Epidermal melanocyte (primary cell): ENCODE measurements at regions not wholly inside any gene's neighbourhood (a gene's known extent, or its start where the extent isn't known, plus 50 kb on each side); places are given as distances from the start of the nearest gene placed in this dataset.

Experiments
- DNase-seq: peaks from one replicate; pipeline ENCODE4 v3.0.0; 2011; ENCODE audit warnings: low spot score; ENCODE audit not compliant: insufficient read length

DNA sequence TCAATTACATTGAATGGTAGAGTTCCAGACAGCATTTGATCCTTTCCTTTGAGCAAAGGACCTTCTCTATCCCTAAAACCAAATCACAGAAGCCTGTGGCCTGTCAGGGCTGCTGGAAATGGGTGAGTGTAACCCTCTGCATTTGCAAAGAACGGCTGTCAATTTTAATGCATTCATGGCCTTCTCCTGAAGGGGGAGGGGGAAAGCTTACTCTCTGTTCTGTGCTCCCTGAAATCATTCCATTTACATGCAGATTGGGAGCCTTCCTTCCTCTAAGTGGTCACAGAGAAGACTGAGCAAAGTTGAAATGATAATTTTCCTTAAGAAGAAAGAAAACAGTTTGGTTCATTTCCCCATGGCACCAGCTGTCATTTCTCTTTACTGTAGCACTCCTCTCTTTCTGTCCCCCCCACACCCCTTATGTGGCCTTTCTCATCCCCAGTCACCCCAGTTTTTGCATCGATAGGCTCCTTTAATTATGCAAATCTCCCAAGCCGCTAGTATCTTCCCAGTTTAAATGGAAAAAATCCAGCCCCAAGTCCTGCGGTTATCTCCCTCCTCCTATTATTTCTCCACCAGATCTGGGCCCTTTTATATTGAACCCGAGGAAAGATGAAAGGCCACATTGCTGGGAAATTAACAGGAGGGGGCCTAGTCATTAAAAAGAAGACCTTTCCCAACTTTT, 109.4 kb upstream of the KIRREL3 start:
- no peak for DNase-seq

DNA sequence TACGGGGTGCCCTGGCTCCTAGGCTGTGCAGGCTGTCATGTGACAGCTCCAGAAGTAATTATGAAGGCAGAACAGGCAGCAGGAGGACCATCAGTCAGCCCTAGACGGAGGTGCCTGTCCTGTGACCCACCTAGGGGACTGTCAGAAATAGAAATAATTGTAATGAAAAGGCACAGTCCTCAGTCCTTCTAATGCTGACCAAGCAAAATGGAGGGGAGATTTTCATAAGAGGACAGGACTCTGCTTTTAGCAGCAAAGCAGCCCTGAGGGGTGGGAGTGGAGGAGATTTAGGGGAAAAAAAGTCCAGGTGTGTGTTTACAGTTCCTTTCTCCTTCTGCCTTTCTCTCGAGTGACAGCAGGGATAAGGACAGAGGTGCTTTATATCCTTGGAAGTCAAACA, 108.3 kb upstream of the KIRREL3 start:
- no peak for DNase-seq

- DNase-seq, result no peak
These were observed 106.4 kb upstream of the KIRREL3 start for GRCh38 chr11:127106938-127107337.

GRCh38 chr11:127105593-127106541, 105.3 kb upstream of the KIRREL3 start:
- DNase-seq, result no peak

GRCh38 chr11:127103586-127104388, 103.2 kb upstream of the KIRREL3 start:
- DNase-seq, result no peak

DNA sequence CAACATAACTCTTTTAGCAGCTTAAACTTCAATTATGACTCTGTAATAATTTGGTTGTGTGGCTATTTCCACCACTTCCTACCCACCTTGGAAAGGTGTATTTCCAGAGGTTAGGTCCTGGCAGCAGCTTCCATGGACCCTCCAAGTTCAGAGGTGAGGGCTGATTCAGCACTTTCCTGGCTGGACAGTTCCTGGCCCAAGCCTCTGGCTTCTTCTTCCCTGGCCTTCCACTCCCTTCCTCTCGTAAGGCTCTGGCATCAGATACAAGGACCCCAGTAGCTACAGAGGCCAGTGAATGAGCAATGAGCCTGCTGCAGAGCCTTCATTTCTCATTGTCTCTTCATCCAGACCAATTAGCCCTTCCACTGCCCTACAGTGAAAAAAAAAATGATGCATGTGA, 98.1 kb upstream of the KIRREL3 start:
- DNase-seq, result no peak

- no peak for DNase-seq
These were observed 80.2 kb upstream of the KIRREL3 start for GRCh38 chr11:127080735-127081134.

GRCh38 chr11:127075758-127076157, 75.2 kb upstream of the KIRREL3 start:
- no peak for DNase-seq

DNA sequence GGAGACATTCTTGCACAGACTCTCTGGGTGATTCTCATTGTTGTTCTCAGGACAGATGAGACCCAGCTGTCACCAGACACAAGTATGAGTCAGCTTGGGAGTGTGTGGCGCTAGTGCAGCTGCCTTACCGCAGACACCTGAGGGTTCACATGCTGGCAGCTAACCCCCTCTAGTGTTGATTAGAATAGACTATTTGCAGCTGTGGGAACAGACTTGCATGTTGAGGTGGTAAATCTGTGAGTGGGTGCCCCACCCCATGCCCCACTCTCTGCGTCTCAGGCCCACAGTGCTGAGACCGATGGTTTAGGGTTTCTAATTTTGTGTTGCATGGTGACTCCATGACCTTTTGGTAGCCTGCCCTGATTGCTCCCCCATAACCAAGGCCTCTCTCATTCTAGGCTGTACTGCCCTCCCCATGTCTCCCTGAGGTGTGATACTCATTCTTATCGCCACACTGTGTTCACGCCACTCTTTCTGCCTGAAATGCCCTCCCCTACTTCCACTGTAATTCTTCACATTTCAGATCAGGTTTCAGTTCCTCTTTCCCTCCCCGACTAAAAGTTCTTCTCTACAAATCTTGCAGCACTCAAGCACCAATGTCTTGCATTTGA, 73.7 kb upstream of the KIRREL3 start:
- peak; percentile 35 for DNase-seq

DNA sequence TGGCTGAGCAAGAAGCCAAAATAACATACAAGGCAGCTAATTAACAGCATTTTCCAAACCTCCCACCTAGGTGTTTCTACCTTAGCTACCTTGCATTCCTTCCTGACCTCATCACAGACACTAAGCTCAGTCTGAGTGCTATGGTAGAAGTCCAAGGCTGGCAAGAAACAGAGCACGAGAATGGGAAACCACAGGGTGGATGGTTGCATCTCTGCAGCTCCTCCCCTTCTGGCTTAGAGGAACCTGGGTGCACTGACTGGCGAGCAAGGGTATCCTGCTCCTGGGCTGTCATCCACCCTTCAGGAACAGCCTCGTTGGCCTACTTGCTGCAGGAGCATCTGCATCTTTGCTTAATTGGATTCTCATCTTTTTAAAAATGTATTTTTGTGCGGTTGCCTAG, 73.1 kb upstream of the KIRREL3 start:
- DNase-seq, result no peak

- DNase-seq, result no peak
These were observed 71.0 kb upstream of the KIRREL3 start for GRCh38 chr11:127071606-127072005.

- DNase-seq, result no peak
These were observed 70.2 kb upstream of the KIRREL3 start for GRCh38 chr11:127070808-127071207.

- no peak for DNase-seq
These were observed 66.0 kb upstream of the KIRREL3 start for GRCh38 chr11:127066401-127067090.

DNA sequence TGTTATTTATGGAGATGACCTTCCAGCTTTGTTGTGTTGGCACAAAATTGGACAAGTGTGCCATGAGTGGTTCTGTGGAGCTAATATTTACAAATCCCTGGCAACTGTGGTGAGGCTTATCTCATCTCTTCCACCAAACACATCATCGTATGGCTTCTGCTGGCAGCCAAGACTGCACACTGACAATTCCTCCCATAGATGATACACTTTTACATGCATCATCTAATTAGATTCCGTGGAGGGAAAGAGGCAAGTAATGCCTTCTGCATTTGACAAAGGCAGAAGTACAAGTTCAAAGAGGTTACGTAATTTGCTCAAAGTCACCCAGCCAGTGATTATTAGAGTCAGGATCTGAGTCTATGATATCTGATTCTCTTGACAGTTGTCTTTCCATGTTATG, 62.7 kb upstream of the KIRREL3 start:
- DNase-seq, result no peak

GRCh38 chr11:127061947-127062346, 61.4 kb upstream of the KIRREL3 start:
- DNase-seq, result no peak

DNA sequence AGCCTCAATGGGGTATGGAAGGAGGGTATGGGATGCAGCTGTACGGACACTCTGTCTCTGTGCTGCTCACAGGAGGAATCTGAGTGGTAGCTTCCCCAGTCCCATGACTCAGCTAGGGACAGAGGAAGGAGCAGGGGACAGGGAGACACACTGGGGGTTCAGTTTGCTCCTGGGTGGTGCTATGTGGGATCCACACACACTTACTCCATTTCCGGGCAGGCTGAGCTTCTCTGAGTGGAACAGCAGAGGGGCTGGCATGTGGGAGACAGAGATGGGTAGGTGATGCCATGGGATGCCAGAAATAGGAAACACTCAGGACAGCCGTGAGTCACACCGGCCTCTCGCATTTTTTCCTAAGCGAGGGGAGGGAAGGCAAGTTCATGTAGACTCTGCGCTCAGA, 59.2 kb upstream of the KIRREL3 start:
- DNase-seq, result no peak

GRCh38 chr11:127059286-127059685, 58.7 kb upstream of the KIRREL3 start:
- no peak for DNase-seq

GRCh38 chr11:127058524-127058923, 58.0 kb upstream of the KIRREL3 start:
- no peak for DNase-seq

DNA sequence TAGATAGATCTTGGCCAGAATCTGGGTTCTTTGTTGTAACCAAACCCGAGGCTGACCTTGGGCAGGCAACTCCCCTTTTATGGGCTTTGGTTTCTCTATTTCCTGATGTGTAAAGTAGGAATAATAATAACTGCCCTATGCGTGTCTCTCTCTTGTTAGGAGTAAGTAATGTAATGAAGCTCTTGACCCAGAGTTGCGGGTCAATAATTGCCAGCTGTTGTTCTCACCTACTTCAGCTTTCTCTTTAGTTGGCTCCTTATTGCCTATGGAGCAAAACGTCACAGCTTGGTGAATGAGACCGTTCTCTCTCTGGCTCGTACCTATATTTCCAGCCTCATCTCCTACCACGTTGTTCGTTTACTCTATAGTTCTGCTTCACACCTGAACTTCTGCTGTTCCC, 56.6 kb upstream of the KIRREL3 start:
- DNase-seq, result no peak

DNA sequence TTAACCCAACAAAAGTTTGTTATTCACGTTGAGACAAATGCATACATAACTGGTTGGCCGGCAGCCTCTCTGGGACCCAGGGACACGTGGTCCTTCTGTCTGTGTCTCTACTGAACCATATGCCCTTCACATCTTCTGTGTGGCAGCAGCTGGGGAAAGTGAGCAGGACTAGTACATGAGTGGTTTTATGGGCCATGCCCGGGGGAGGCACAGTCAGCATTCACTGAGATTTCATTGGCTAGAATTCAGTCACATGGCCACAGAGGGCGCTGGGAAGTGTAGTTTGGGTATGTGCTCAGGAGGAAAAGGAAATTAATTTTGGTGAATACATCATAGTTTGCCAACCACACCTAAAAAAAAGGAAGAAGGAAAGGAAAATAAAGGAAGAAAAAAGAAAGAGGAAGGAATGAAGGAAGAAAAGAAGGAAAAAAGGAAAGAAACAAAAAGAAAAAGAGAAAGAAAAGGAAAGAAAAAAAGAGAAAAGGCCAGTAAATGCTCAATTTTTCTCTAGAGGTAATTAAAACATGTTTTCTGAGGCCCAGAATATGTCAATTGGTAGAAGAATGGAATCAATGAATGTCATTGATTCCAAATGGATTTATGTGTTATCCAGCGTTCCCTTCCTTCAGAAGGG, 55.9 kb upstream of the KIRREL3 start:
- DNase-seq, result no peak
